GM10248 (cell line): ENCODE measurements at regions not wholly inside any gene's neighbourhood (a gene's known extent, or its start where the extent isn't known, plus 50 kb on each side); places are given as distances from the start of the nearest gene placed in this dataset.

ENCODE experiments used
- CTCF ChIA-PET: fragments of 300-600 bp; sonication (Branson Sonifier 250); formaldehyde crosslinking; extraction: SDS; loops from one replicate; lab custom pipeline; 2021; ENCODE audit warnings: antibody characterized with exemption; lab: Yijun Ruan, JAX
- POLR2A ChIA-PET: fragments of 350-650 bp; sonication (Branson Sonifier 250); formaldehyde crosslinking; extraction: SDS; loops from one replicate; lab custom pipeline; 2020; ENCODE audit warnings: antibody characterized with exemption; lab: Yijun Ruan, JAX
- DNase-seq: peaks from one replicate; pipeline ENCODE4 v3.0.0; 2012; ENCODE audit errors: extremely low spot score
- TF ChIP-seq, protein P1 (sequence below): IDR thresholded peaks from 2 replicates; pipeline ENCODE4 v1.5.1; 2012; ENCODE audit warnings: mild to moderate bottlenecking, low read depth; ENCODE audit errors: extremely low read depth, missing control alignments, control extremely low read depth

GRCh38 chr9:113705928-113706519, 170.1 kb upstream of the ZNF618 start:
- no peak for DNase-seq
- TF ChIP-seq, protein P1, sequence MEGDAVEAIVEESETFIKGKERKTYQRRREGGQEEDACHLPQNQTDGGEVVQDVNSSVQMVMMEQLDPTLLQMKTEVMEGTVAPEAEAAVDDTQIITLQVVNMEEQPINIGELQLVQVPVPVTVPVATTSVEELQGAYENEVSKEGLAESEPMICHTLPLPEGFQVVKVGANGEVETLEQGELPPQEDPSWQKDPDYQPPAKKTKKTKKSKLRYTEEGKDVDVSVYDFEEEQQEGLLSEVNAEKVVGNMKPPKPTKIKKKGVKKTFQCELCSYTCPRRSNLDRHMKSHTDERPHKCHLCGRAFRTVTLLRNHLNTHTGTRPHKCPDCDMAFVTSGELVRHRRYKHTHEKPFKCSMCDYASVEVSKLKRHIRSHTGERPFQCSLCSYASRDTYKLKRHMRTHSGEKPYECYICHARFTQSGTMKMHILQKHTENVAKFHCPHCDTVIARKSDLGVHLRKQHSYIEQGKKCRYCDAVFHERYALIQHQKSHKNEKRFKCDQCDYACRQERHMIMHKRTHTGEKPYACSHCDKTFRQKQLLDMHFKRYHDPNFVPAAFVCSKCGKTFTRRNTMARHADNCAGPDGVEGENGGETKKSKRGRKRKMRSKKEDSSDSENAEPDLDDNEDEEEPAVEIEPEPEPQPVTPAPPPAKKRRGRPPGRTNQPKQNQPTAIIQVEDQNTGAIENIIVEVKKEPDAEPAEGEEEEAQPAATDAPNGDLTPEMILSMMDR, result no peak
- POLR2A ChIA-PET, result no interaction called here

DNA sequence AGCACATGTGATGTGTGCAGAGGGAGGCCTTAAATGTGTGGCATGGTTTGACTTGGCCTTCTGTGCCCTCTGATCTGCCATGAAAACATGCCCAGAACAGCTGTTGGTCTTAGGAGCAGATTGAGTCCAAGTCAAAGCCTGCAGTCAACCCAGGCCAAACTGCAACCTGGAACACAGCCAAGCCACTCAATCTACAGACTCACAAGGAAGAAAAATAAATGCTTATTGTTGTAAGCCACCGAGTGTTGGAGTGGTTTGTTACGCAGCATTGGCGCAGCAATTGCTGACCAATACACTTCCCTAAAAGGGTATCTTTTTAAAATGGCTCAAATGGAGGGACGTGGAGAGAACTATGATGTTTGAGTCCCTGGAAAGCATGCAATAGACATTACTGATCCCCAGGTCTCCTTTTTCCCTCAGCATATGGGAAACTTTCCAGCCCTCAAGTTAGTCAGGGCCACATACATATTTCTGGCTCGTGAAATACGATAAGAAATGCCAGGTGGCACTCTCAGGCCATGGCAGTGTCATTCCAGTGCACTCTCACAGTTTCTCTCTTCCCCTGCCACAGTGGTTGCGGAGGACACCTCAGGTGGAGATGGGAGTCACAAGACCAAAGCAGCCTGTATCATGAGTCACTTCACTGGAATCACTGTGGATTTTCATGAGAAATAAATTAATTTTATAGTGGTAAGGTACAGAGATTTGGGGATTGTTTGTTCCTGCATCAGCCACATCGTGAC, 168.0 kb upstream of the ZNF618 start:
- CTCF ChIA-PET, result no interaction called here
- TF ChIP-seq, protein P1, result no peak
- POLR2A ChIA-PET, result no interaction called here
- no peak for DNase-seq

More at GRCh38 chr9:113705928-113706519, 170.1 kb upstream of the ZNF618 start:
- CTCF ChIA-PET, result interaction anchor here (1.1 to 1.2 kb wide), 2 partner anchors 28 to 48 kb away, joined by 3 read pairs; no protein-coding TSS in a partner anchor

GRCh38 chr9:113708821-113709713, 167.0 kb upstream of the ZNF618 start:
- CTCF ChIA-PET, result no interaction called here
- POLR2A ChIA-PET, result no interaction called here
- TF ChIP-seq, protein P1, result no peak
- no peak for DNase-seq

DNA sequence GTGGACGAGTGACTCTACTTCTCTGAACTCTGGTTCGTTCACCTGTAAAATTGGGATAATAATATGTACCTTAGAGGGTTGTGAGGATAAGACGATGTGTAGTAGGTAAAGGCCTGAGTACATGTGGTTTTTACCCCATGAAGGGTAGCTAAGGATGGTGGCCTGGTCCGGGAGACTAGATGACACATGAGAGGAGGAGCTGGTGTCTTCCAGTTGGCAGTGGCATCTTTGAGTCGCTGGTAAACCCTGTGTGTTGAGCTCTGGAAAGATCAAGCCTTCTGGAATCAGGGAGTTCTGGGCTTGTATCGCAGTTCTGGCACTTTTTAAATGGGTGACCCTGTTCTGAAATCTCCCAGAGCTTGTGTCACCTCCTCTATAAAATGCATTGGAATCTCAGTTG, 166.4 kb upstream of the ZNF618 start:
- TF ChIP-seq, protein P1, result no peak
- ChIA-PET POLR2A (no interaction called here), CTCF (no interaction called here)
- DNase-seq, result no peak

- CTCF ChIA-PET, result no interaction called here
Observed at GRCh38 chr9:113711251-113711650, 164.9 kb upstream of the ZNF618 start.

DNA sequence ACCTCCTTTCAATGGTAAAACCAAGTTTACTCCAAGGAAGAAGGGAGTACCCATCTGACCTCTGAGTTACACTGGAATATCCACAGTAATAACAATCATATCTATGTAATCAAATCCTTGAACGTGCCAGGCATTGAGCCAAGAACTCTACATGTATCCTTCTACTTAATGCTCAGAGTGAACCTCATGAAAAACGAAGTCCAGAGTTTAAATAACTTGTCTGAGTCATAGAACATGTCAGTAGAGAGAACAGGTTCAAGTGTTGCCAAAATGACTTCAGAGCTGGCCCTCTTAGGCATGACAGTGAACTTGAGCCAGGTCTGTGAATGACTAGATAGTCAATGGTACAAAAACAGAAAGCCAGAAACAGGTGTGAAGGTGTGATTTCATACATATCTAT, 164.1 kb upstream of the ZNF618 start:
- POLR2A ChIA-PET, result no interaction called here

More at GRCh38 chr9:113711251-113711650, 164.9 kb upstream of the ZNF618 start:
- DNase-seq, result no peak
- POLR2A ChIA-PET, result no interaction called here
- TF ChIP-seq, protein P1, result no peak

More for the DNA sequence above, 164.1 kb upstream of the ZNF618 start:
- TF ChIP-seq, protein P1, result no peak
- CTCF ChIA-PET, result no interaction called here
- DNase-seq, result no peak
